ENCODE measurements at regions not wholly inside any gene's neighbourhood (a gene's known extent, or its start where the extent isn't known, plus 50 kb on each side); places are given as distances from the start of the nearest gene placed in this dataset.
A peak's percentile ranks its signal among the peaks of the same experiment; 100 is the strongest.

GRCh38 chr1:55374216-55374615 lies 159.1 kb upstream of the USP24 start:
- no peaks in the 10 kb centered on the region for H3K4me1 ChIP-seq (ENCODE audit: control insufficient read depth, extremely low read depth, insufficient read depth, low read length)
- no peak overlapping the region for H3K4me2 ChIP-seq (ENCODE audit: extremely low read depth, insufficient read depth, low read length)
- no peaks in the 10 kb centered on the region for H3K27me3 ChIP-seq (ENCODE audit: control insufficient read depth, insufficient read depth, low read length)
- no peak overlapping the region for H3K27ac ChIP-seq (ENCODE audit: insufficient read depth, low read length)
- H3K79me2 ChIP-seq (ENCODE audit: control insufficient read depth, insufficient read depth, low read length): no peaks in the 10 kb centered on the region
- no peak overlapping the region for H3K9ac ChIP-seq (ENCODE audit: insufficient read depth, low read length)
- H2AFZ ChIP-seq (ENCODE audit: low read length): no peak overlapping the region
- no peaks in the 10 kb centered on the region for H3K36me3 ChIP-seq (ENCODE audit: control insufficient read depth, insufficient read depth, low read length)
- TF ChIP-seq CTCF (conservative IDR thresholded peaks at IDR 0.05 in 1 of 2, IDR thresholded peaks at IDR 0.05 in 1 of 2; ENCODE audit: low read depth in 1 of 2, low read length in 2 of 2) (no peak), EZH2 (IDR thresholded peaks at IDR 0.05; ENCODE audit: low read length, missing control alignments) (no peak)
- H4K20me1 ChIP-seq (ENCODE audit: control insufficient read depth, extremely low read depth, insufficient read depth, low read length): no peaks in the 10 kb centered on the region
- H3K4me3 ChIP-seq (replicated peaks in 1 of 4; ENCODE audit: control extremely low read depth in 1 of 4, insufficient read depth in 1 of 4, low read depth in 3 of 4, low read length in 4 of 4): no peak overlapping the region
- H3K9me3 ChIP-seq (ENCODE audit: control insufficient read depth, insufficient read depth, low read depth, low read length): no peaks in the 10 kb centered on the region
- DNase-seq (ENCODE audit: low read depth in 2 of 2): no peak

- H3K4me2 ChIP-seq (ENCODE audit: extremely low read depth, insufficient read depth, low read length): no peak overlapping the region
- no peaks in the 10 kb centered on the region for H3K4me1 ChIP-seq (ENCODE audit: control insufficient read depth, extremely low read depth, insufficient read depth, low read length)
- H3K27me3 ChIP-seq (ENCODE audit: control insufficient read depth, insufficient read depth, low read length): no peaks in the 10 kb centered on the region
- TF ChIP-seq CTCF (conservative IDR thresholded peaks at IDR 0.05 in 1 of 2, IDR thresholded peaks at IDR 0.05 in 1 of 2; ENCODE audit: low read depth in 1 of 2, low read length in 2 of 2) (no peak), EZH2 (IDR thresholded peaks at IDR 0.05; ENCODE audit: low read length, missing control alignments) (no peak)
- H3K4me3 ChIP-seq (replicated peaks in 1 of 4; ENCODE audit: control extremely low read depth in 1 of 4, insufficient read depth in 1 of 4, low read depth in 3 of 4, low read length in 4 of 4): no peak overlapping the region
- no peak overlapping the region for H2AFZ ChIP-seq (ENCODE audit: low read length)
- no peak overlapping the region for H3K27ac ChIP-seq (ENCODE audit: insufficient read depth, low read length)
- no peaks in the 10 kb centered on the region for H3K79me2 ChIP-seq (ENCODE audit: control insufficient read depth, insufficient read depth, low read length)
- no peaks in the 10 kb centered on the region for H4K20me1 ChIP-seq (ENCODE audit: control insufficient read depth, extremely low read depth, insufficient read depth, low read length)
- no peak overlapping the region for H3K9ac ChIP-seq (ENCODE audit: insufficient read depth, low read length)
- DNase-seq (ENCODE audit: low read depth in 2 of 2): peak; percentile 45 to 77
- H3K9me3 ChIP-seq (ENCODE audit: control insufficient read depth, insufficient read depth, low read depth, low read length): no peaks in the 10 kb centered on the region
- no peaks in the 10 kb centered on the region for H3K36me3 ChIP-seq (ENCODE audit: control insufficient read depth, insufficient read depth, low read length)
Measured at GRCh38 chr1:55369474-55369873, 154.3 kb upstream of the USP24 start.

- Histone ChIP-seq H3K79me2 (ENCODE audit: control insufficient read depth, insufficient read depth, low read length) (no peaks in the 10 kb centered on the region), H2AFZ (ENCODE audit: low read length) (no peak overlapping the region), H3K9me3 (ENCODE audit: control insufficient read depth, insufficient read depth, low read depth, low read length) (no peaks in the 10 kb centered on the region), H3K4me1 (ENCODE audit: control insufficient read depth, extremely low read depth, insufficient read depth, low read length) (no peaks in the 10 kb centered on the region), H3K27me3 (ENCODE audit: control insufficient read depth, insufficient read depth, low read length) (no peaks in the 10 kb centered on the region), H3K36me3 (ENCODE audit: control insufficient read depth, insufficient read depth, low read length) (no peaks in the 10 kb centered on the region), H3K27ac (ENCODE audit: insufficient read depth, low read length) (no peak overlapping the region), H3K4me2 (ENCODE audit: extremely low read depth, insufficient read depth, low read length) (no peak overlapping the region), H4K20me1 (ENCODE audit: control insufficient read depth, extremely low read depth, insufficient read depth, low read length) (no peaks in the 10 kb centered on the region), H3K4me3 (replicated peaks in 1 of 4; ENCODE audit: control extremely low read depth in 1 of 4, insufficient read depth in 1 of 4, low read depth in 3 of 4, low read length in 4 of 4) (no peak overlapping the region), H3K9ac (ENCODE audit: insufficient read depth, low read length) (no peak overlapping the region)
- no peak for DNase-seq (ENCODE audit: low read depth in 2 of 2)
- TF ChIP-seq CTCF (conservative IDR thresholded peaks at IDR 0.05 in 1 of 2, IDR thresholded peaks at IDR 0.05 in 1 of 2; ENCODE audit: low read depth in 1 of 2, low read length in 2 of 2) (no peak), EZH2 (IDR thresholded peaks at IDR 0.05; ENCODE audit: low read length, missing control alignments) (no peak)
Measured at GRCh38 chr1:55368698-55369097, 153.5 kb upstream of the USP24 start.
